Stimulated activated CD4-positive, alpha-beta T cell treated with anti-CD3 and anti-CD28 coated beads, TNF-alpha, amount 100 ng/mL, for 24 hours (primary cell): ENCODE measurements at regions not wholly inside any gene's neighbourhood (a gene's known extent, or its start where the extent isn't known, plus 50 kb on each side); places are given as distances from the start of the nearest gene placed in this dataset.
"Not testable (repeated sequence)": the region's sequence is repeated elsewhere in the genome, so short reads cannot be mapped to it uniquely, and the experiment has no call there.

Experiments
- DNase-seq, 3 experiments: peaks; one replicate each; pipeline ENCODE4 v3.0.0-alpha.2; 2020; ENCODE audit warnings: low read depth in 3 of 3

- no peak for DNase-seq
These were observed 462.0 kb upstream of the ATP11B start for GRCh38 chr3:182331341-182331740.

GRCh38 chr3:182342252-182342651, 451.1 kb upstream of the ATP11B start:
- DNase-seq = no peak

- not testable (repeated sequence) for DNase-seq
These were observed 449.3 kb upstream of the ATP11B start for GRCh38 chr3:182344026-182344425.

- no peak for DNase-seq
These were observed 444.3 kb upstream of the ATP11B start for GRCh38 chr3:182349051-182349450.

GRCh38 chr3:182349951-182350517, 443.3 kb upstream of the ATP11B start:
- no peak for DNase-seq

- no peak for DNase-seq
These were observed 435.4 kb upstream of the ATP11B start for GRCh38 chr3:182357928-182358327.

GRCh38 chr3:182364323-182364722, 429.0 kb upstream of the ATP11B start:
- no peak for DNase-seq

- DNase-seq = no peak
These were observed 428.3 kb upstream of the ATP11B start for GRCh38 chr3:182364723-182365650.

GRCh38 chr3:182366746-182367145, 426.6 kb upstream of the ATP11B start:
- no peak for DNase-seq

- no peak for DNase-seq
These were observed 423.4 kb upstream of the ATP11B start for GRCh38 chr3:182369861-182370260.

- no peak for DNase-seq
These were observed 422.4 kb upstream of the ATP11B start for GRCh38 chr3:182370949-182371348.

- no peak for DNase-seq
These were observed 417.4 kb upstream of the ATP11B start for GRCh38 chr3:182375916-182376315.

GRCh38 chr3:182382112-182382857, 411.0 kb upstream of the ATP11B start:
- no peak for DNase-seq

GRCh38 chr3:182384221-182384620, 409.1 kb upstream of the ATP11B start:
- no peak for DNase-seq

- no peak for DNase-seq
These were observed 407.9 kb upstream of the ATP11B start for GRCh38 chr3:182385356-182385755.

GRCh38 chr3:182388506-182388905, 404.8 kb upstream of the ATP11B start:
- DNase-seq = no peak

GRCh38 chr3:182389071-182389815, 404.1 kb upstream of the ATP11B start:
- DNase-seq = no peak

GRCh38 chr3:182390421-182390820, 402.9 kb upstream of the ATP11B start:
- DNase-seq = no peak

GRCh38 chr3:182392182-182392937, 400.9 kb upstream of the ATP11B start:
- no peak for DNase-seq

- no peak for DNase-seq
These were observed 400.2 kb upstream of the ATP11B start for GRCh38 chr3:182393151-182393550.

- DNase-seq = no peak
These were observed 399.4 kb upstream of the ATP11B start for GRCh38 chr3:182393830-182394367.
